ENCODE measurements at regions not wholly inside any gene's neighbourhood (a gene's known extent, or its start where the extent isn't known, plus 50 kb on each side); places are given as distances from the start of the nearest gene placed in this dataset.

DNA sequence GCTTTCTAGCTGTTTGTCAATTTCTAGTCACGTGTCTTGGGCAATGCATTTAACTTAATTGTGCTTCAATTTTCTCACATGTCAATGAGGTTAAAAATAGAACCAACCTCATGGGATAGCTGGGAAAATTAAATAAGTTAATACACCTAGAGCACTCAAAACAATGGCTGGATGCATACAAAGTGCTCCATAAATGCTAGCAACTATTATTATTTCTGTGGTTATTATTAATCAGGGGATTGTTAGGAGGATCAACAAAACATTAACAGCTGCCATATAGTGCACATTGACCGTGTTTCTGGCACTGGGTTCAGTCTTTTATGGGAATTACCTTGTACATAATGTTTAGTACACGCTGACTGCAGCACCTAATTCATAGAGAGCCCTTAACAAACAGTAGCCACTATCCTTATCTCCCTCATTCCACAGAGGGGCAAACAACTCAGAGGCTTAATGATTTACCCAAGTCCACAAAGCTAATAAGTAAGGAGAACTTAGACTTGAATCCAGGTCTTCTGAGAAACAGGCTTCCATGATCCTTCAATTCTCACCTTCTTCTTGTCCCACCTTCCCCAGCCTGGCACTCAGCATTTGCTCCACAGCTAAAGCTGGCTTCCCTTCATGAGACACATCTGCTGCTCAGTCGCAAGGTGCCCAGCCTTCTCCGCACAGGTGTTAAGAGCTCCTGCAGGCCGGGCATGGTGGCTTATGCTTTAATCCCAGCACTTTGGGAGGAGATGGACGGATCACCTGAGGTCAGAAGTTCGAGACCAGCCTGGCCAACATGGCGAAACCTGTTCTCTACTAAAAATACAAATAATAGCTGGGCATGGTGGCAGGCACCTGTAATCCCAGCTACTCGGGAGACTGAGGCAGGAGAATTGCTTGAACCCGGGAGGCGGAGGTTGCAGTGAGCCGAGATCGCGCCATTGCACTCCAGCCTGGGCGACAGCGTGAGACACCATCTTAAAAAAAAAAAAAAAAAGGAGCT is 137.4 kb upstream of the ABCA1 start:
- TF ChIP-seq GATA2 (IDR thresholded peaks at IDR 0.05; ENCODE audit: insufficient read depth, insufficient read length, low read depth, low read length), result no peak
- TF ChIP-seq, protein P1, sequence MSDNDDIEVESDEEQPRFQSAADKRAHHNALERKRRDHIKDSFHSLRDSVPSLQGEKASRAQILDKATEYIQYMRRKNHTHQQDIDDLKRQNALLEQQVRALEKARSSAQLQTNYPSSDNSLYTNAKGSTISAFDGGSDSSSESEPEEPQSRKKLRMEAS (IDR thresholded peaks at IDR 0.05; ENCODE audit: insufficient read depth, insufficient read length), result no peak
- TF ChIP-seq, protein P2, sequence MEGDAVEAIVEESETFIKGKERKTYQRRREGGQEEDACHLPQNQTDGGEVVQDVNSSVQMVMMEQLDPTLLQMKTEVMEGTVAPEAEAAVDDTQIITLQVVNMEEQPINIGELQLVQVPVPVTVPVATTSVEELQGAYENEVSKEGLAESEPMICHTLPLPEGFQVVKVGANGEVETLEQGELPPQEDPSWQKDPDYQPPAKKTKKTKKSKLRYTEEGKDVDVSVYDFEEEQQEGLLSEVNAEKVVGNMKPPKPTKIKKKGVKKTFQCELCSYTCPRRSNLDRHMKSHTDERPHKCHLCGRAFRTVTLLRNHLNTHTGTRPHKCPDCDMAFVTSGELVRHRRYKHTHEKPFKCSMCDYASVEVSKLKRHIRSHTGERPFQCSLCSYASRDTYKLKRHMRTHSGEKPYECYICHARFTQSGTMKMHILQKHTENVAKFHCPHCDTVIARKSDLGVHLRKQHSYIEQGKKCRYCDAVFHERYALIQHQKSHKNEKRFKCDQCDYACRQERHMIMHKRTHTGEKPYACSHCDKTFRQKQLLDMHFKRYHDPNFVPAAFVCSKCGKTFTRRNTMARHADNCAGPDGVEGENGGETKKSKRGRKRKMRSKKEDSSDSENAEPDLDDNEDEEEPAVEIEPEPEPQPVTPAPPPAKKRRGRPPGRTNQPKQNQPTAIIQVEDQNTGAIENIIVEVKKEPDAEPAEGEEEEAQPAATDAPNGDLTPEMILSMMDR (IDR thresholded peaks at IDR 0.05; ENCODE audit: extremely low read depth in 1 of 2, insufficient read depth in 1 of 2, low read depth in 1 of 2, low read length in 2 of 2), result no peak
- no peak for TF ChIP-seq JUN (IDR thresholded peaks at IDR 0.05; ENCODE audit: borderline replicate concordance, insufficient read depth, insufficient read length, low read depth)
- TF ChIP-seq POLR2AphosphoS5 (IDR thresholded peaks at IDR 0.05; ENCODE audit: insufficient read depth, low read depth, low read length), result no peak
- no peak for TF ChIP-seq MYC (IDR thresholded peaks at IDR 0.05; ENCODE audit: low read depth, low read length)
- TF ChIP-seq POLR2A (IDR thresholded peaks at IDR 0.05; ENCODE audit: low read depth, low read length), result no peak
- no peak for TF ChIP-seq FOS (IDR thresholded peaks at IDR 0.05; ENCODE audit: borderline replicate concordance, insufficient read depth, low read length)
- TF ChIP-seq EZH2 (IDR thresholded peaks at IDR 0.05; ENCODE audit: borderline replicate concordance, low read depth, low read length, severe bottlenecking), result no peak
- CTCF ChIA-PET, result no interaction called here
- H3K9ac ChIP-seq (replicated peaks; ENCODE audit: extremely low read depth, insufficient read depth, low read length), result no peak overlapping the region
- POLR2A ChIA-PET, result no interaction called here
- H3K27ac ChIP-seq (ENCODE audit: insufficient read depth, low read depth, low read length), result no peak overlapping the region
- no peaks in the 10 kb centered on the region for H3K27me3 ChIP-seq (ENCODE audit: control insufficient read depth in 2 of 2, insufficient read depth in 2 of 2, low read length in 2 of 2)
- H2AFZ ChIP-seq (ENCODE audit: low read depth, low read length), result peak overlapping the region; percentile 71
- BruUV-seq (replicated peaks), result no TSS peak
- no peaks in the 10 kb centered on the region for H3K9me3 ChIP-seq (replicated peaks; ENCODE audit: control insufficient read depth, insufficient read depth, low read length)
- FAIRE-seq, result no peak
- intact Hi-C loops (cut with micrococcal nuclease), result no loop called here
- no peak overlapping the region for H3K4me2 ChIP-seq (ENCODE audit: insufficient read depth, low read length)
- H3K9me1 ChIP-seq (replicated peaks; ENCODE audit: control insufficient read depth, extremely low read depth, insufficient read depth, low read length), result no peaks in the 10 kb centered on the region
- DNase-seq (ENCODE audit: low read depth, low spot score), result no peak
- H4K20me1 ChIP-seq (replicated peaks; ENCODE audit: control insufficient read depth, extremely low read depth, insufficient read depth, low read length), result no peaks in the 10 kb centered on the region
- no peaks in the 10 kb centered on the region for H3K36me3 ChIP-seq (ENCODE audit: control insufficient read depth in 2 of 2, extremely low read depth in 1 of 2, insufficient read depth in 2 of 2, low read length in 2 of 2)
- H3K79me2 ChIP-seq (ENCODE audit: control insufficient read depth, insufficient read depth, low read length), result no peaks in the 10 kb centered on the region
- H3K4me3 ChIP-seq (replicated peaks in 1 of 3; ENCODE audit: insufficient read depth in 1 of 3, low read depth in 1 of 3, low read length in 3 of 3), result no peak overlapping the region
- no peaks in the 10 kb centered on the region for H3K4me1 ChIP-seq (ENCODE audit: control insufficient read depth, extremely low read depth, insufficient read depth, low read length)
- dilution Hi-C loops (cut with MboI; ENCODE audit: extremely low pct_ligation_motif_present, low sequenced_read_pairs), result no loop called here

All from endothelial cell of umbilical vein (primary cell).